SH-SY5Y (cell line): ENCODE measurements at regions not wholly inside any gene's neighbourhood (a gene's known extent, or its start where the extent isn't known, plus 50 kb on each side); places are given as distances from the start of the nearest gene placed in this dataset.

Experiments used
- GATA2 ChIP-seq: IDR thresholded peaks from 2 replicates; pipeline ENCODE4 v1.6.1; 2011; ENCODE audit warnings: mild to moderate bottlenecking, low read depth, low read length
- GATA3 ChIP-seq: IDR thresholded peaks from 2 replicates; pipeline ENCODE4 v1.6.1; 2011; ENCODE audit warnings: low read depth, mild to moderate bottlenecking, low read length, moderate library complexity

GRCh38 chr3:22236490-22237270 lies 485.7 kb upstream of the ZNF385D start:
- no peak for TF ChIP-seq GATA3
- TF ChIP-seq GATA2, result no peak

DNA sequence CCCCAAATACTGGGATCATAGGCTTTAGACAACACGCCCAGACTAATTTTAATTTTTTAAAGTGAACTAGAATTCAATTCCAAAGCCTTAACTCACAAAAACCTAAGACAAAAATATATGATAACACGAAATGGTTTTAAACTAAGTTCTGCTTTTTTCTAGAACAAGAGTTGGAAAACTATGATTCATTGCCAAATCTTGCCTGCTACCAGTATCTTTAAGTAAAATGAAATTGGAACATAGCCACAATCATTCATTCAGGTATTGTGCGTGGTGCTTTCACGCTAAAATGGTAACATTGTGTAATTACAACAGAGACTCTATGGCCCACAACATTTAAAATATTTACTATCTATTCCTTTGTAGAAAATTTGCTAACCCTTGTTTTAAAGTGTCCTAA lies 488.0 kb upstream of the ZNF385D start:
- no peak for TF ChIP-seq GATA3
- no peak for TF ChIP-seq GATA2

DNA sequence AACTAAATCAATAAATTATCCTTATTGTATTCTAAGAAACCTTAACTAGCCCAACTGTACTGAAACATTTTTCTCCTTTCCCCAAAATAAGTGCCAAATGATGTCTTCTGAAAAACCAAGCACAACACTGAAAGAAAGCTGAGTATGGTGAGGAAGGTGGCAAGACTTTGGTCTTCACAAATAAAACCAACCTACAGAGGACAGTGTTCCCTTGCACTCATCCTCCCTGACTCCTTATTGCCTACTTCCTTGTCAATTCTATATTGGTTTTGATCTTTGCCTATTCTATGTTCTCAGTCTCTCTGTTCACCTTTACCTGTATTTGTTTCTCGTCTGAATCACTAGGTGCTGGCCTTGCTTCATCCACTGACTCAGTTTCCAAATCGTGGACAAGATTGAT lies 490.1 kb upstream of the ZNF385D start:
- TF ChIP-seq GATA2, result no peak
- TF ChIP-seq GATA3, result no peak

DNA sequence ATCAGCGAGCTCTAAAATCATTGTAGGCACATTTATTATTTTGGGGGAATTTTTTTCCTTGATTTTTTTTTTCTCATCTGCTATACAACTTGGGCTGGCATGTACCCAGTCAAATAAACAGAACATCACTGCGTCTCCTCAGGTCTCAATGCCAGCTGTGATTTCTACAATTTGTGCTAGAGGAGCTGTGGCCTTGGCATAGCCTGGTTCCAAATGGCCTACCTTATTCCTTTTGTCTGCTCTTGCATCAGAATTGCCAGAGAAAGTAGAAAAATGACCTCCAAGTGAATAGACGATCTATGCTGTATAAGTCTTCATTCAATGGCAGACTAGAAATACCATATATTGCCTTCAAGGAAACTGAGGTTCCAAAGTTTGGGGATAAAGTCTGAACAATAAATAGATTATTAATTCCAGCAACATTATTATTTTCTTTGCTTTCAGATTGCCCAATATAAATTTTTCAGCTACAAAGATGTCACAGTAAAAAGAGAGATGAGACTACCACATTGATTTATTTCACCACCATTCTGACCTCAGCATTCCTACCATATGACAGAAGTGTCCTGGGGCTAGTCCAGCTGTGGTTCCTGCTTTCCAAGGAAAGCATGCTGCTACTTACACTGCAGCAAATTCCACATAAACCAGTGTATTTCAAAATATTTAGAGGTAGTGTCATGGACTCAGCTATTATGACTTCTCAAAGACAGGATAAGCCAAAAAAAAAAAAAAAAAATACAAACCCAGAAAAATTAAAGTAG lies 493.9 kb upstream of the ZNF385D start:
- TF ChIP-seq GATA2, result no peak
- TF ChIP-seq GATA3, result no peak

GRCh38 chr3:22245811-22246583 lies 495.0 kb upstream of the ZNF385D start:
- no peak for TF ChIP-seq GATA3
- TF ChIP-seq GATA2, result no peak

DNA sequence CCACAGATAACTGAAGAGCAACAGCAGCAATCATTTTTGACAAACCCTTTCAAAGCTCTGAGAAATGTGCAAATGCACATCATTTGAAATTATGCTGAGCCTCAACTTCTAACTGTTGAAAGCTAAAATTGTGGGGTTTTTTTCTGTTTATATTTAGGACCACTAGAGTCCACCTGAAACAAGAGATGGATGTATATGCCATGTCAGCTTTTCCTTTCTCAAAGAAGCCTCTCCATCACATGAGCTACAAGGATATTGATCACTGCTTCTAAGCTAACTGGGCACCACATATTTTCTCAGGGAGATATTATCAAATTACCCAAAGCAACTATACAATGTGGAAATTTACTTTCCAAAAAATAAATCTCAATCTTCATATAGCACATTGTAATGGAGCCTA lies 498.6 kb upstream of the ZNF385D start:
- no peak for TF ChIP-seq GATA2
- no peak for TF ChIP-seq GATA3

GRCh38 chr3:22257252-22257651 lies 506.2 kb upstream of the ZNF385D start:
- TF ChIP-seq GATA2 (no peak), GATA3 (no peak)

DNA sequence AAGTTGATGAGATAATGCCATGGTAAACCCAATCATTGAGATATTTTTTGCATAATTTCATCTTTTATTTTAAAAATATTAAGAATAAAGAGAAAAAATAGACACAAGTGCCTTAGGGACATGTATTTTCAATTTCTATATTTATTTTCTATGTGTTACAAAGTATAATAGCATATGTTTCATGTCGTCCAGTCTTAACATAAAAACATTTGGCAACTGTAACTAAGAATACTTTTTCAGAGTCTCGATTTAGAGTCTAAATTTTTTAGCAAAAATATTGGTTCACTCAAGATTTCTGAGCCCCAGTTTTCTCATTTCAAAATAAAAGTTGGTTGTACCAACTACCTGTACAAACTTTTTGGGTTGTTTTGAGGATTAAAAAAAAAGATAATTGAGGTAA lies 511.4 kb upstream of the ZNF385D start:
- TF ChIP-seq GATA3 (no peak), GATA2 (no peak)

DNA sequence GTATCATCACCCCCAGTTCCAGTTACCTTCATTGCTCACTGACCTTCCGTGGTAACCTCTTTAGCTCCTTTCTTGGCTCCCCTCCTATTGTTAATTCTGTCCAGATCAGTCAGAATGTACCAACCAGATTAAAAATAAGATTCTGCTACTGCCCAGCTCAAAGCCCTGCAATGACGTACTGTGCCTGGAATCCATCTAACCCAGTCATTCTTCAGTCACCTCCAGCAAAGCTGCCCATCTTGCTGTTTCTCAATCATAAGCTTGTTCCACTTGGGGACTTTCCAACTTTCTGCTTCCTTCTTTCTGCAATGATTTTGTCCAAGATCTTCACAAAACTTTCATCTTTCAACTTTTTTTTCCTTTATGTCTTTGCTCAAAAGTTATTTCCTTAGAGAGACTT lies 512.0 kb upstream of the ZNF385D start:
- no peak for TF ChIP-seq GATA2
- no peak for TF ChIP-seq GATA3

DNA sequence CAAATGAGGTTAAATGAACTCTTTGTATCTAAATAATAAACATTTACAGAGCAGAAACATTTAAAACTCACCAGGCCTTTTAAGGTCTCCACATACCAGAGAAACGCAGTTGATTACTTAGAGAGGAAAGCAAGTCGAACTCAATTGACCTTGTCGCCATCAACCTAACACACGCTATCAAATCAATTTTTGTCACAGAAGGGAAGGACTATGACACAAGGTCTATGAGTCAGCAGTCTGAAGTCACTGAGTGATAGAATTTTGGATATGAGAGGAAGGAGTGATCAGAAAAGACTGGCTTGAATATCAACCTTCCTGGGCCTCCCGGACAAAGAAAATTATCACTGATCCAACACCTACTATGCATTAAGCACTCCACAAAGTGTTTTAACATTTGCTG lies 514.4 kb upstream of the ZNF385D start:
- TF ChIP-seq GATA3 (no peak), GATA2 (no peak)

DNA sequence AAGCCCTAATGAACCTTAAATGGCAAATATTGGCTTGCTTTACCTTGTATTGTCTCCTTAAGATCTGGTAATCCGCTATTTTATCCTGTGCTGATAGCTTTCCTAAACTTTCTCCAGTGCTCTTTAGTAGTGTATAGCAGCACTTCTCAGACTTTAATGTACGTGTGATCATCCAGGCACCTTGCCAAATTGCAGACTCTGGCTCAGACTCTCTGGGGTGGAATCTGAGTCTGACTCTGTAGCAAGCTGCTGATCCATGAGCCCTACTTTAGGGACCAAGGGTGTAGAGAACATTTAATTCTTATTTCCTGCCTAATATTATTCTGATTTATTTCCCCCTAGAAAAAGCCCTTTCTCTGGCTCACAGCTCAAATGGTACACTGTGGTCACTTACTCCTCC lies 518.8 kb upstream of the ZNF385D start:
- TF ChIP-seq GATA3 (no peak), GATA2 (no peak)

DNA sequence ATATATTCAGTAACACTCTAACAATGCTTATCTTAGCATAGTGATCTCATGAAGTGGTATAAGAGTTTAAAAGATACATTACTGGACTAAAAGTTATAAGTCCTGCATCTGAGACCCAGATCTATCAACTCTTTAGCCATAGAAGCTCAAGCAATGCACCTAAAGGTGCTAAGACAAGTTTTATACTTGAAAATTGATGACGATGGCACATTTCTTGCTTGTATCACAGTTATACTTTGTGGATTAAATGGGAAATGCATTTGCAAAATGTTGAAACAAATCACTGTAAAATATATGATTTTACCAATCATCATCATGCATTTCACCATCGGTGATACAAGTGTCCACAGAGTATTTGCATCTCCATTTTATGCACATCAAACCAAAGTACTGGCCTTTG lies 525.3 kb upstream of the ZNF385D start:
- TF ChIP-seq GATA2 (no peak), GATA3 (no peak)

DNA sequence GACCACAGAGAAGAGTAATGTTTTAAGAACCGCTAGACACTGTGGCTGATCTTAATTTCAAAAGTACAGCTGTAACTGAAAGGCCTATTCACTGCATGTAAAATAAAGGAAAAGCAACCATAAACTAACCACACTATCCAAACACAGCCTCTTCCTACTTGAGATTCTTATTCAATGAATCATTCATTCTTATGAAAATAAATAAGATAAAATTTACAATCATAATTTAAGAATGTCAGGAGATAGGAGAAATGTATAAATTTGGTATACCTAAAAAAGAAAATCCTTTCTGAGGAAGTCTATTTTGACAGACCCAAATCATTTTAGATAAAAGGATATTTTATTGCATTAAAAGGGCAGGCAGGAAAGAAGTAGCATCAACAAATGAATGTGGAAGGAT lies 533.5 kb upstream of the ZNF385D start:
- TF ChIP-seq GATA2, result no peak
- TF ChIP-seq GATA3, result no peak

DNA sequence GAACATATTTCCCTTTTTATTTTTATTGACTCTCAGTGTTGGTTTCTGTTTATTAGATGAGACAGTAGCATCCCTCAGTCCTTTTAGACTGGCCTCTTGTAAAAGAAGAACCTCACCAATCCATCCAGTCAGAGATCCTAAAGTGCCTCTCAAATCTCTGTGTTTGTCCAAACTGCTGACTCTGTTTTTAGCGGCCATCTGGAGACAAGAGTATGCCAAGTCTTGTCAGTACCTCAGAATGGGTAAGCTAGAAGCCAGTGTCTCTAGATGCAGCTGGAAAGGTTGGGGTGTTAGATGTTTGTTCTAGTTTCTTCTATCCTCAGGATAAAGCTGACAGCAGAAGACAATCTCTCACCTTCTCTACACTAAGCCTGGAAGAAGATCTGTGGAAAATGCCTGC lies 537.7 kb upstream of the ZNF385D start:
- TF ChIP-seq GATA2 (no peak), GATA3 (no peak)

DNA sequence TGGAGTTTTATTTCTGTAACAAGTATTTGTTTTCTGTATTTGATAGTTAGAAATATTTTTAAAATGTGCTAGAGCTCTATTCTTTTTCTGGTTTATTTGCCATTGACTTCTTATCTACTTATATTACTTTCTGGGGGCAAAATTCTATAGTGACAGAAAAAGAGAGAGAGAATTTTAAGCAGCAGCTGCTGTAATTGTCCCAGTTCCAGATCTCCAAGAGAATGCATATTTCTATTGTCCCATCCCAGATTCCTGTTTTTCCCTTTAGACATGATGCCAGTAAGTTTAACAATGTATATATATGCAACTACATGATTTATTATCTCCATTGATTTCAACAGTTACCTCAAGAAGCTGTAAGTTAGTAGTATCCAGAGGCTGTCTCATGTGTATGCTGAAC lies 541.7 kb upstream of the ZNF385D start:
- no peak for TF ChIP-seq GATA3
- no peak for TF ChIP-seq GATA2
